Glutamatergic neuron (in vitro differentiated cells): ENCODE measurements at regions not wholly inside any gene's neighbourhood (a gene's known extent, or its start where the extent isn't known, plus 50 kb on each side); places are given as distances from the start of the nearest gene placed in this dataset.
"Not testable (repeated sequence)": the region's sequence is repeated elsewhere in the genome, so short reads cannot be mapped to it uniquely, and the experiment has no call there.

Source experiments
- DNase-seq: peaks from one replicate; pipeline ENCODE4 v3.0.0; 2022
- H3K27ac Mint-ChIP-seq: one replicate; pipeline ENCODE4 v1.8.0; 2020; ENCODE audit warnings: mild to moderate bottlenecking, mixed read lengths, inconsistent platforms; ENCODE audit not compliant: unreplicated experiment
- H3K27me3 Mint-ChIP-seq: one replicate; pipeline ENCODE4 v1.8.0; 2020; ENCODE audit warnings: mild to moderate bottlenecking, moderate library complexity, mixed read lengths, inconsistent platforms; ENCODE audit not compliant: unreplicated experiment
- H3K36me3 Mint-ChIP-seq: one replicate; pipeline ENCODE4 v1.8.0; 2020; ENCODE audit warnings: mild to moderate bottlenecking, mixed read lengths, inconsistent platforms; ENCODE audit not compliant: unreplicated experiment
- H3K4me1 Mint-ChIP-seq: one replicate; pipeline ENCODE4 v1.8.0; 2020; ENCODE audit warnings: mild to moderate bottlenecking, low read depth, mixed read lengths, inconsistent platforms; ENCODE audit not compliant: unreplicated experiment
- H3K4me3 Mint-ChIP-seq: one replicate; pipeline ENCODE4 v1.8.0; 2020; ENCODE audit warnings: mild to moderate bottlenecking, mixed read lengths, inconsistent platforms; ENCODE audit not compliant: unreplicated experiment
- H3K9me3 Mint-ChIP-seq: one replicate; pipeline ENCODE4 v1.8.0; 2020; ENCODE audit warnings: mild to moderate bottlenecking, moderate library complexity, mixed read lengths, inconsistent platforms; ENCODE audit not compliant: unreplicated experiment
- TF ChIP-seq, protein P1 (sequence below): fragments of 200-600 bp; sonication (generic); IDR thresholded peaks from one replicate; pipeline ENCODE4 v1.5.0; 2021; ENCODE audit not compliant: partially characterized antibody, unreplicated experiment

DNA sequence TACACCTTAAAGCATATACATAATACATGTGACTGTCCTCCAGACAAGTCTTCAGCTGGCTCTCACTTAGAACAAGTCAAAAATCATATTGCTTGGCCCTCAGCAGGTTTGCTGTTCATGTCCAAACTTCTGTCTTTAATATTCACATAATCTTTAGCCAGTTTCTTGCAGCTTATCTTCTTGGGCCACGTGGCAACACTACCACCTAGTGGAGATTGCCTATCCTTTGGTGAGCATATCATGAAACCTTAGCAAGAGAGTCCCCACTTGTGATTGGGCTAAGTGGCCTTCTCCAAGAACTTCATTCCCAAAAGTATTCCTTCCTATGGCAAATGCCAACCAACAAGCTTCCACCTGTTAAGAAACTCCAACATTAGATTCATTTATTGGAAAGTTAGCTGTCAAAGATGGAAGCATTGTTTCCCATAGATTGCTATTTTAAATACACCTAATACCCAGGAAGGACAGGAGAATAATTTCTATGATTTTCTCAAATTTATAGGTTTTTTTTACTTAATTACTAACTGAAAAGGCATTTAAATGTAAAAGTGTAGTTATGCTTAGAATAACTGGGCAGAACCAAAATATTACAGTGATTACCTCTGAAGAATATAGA is 231.9 kb upstream of the INTU start:
- Mint-ChIP-seq H3K27ac (no peak overlapping the region), H3K36me3 (no peaks in the 10 kb centered on the region), H3K4me1 (no peaks in the 10 kb centered on the region), H3K4me3 (no peak overlapping the region), H3K9me3 (no peaks in the 10 kb centered on the region), H3K27me3 (no peaks in the 10 kb centered on the region)
- peak; percentile 80 for DNase-seq
- TF ChIP-seq, protein P1, sequence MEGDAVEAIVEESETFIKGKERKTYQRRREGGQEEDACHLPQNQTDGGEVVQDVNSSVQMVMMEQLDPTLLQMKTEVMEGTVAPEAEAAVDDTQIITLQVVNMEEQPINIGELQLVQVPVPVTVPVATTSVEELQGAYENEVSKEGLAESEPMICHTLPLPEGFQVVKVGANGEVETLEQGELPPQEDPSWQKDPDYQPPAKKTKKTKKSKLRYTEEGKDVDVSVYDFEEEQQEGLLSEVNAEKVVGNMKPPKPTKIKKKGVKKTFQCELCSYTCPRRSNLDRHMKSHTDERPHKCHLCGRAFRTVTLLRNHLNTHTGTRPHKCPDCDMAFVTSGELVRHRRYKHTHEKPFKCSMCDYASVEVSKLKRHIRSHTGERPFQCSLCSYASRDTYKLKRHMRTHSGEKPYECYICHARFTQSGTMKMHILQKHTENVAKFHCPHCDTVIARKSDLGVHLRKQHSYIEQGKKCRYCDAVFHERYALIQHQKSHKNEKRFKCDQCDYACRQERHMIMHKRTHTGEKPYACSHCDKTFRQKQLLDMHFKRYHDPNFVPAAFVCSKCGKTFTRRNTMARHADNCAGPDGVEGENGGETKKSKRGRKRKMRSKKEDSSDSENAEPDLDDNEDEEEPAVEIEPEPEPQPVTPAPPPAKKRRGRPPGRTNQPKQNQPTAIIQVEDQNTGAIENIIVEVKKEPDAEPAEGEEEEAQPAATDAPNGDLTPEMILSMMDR: peak; percentile 66

DNA sequence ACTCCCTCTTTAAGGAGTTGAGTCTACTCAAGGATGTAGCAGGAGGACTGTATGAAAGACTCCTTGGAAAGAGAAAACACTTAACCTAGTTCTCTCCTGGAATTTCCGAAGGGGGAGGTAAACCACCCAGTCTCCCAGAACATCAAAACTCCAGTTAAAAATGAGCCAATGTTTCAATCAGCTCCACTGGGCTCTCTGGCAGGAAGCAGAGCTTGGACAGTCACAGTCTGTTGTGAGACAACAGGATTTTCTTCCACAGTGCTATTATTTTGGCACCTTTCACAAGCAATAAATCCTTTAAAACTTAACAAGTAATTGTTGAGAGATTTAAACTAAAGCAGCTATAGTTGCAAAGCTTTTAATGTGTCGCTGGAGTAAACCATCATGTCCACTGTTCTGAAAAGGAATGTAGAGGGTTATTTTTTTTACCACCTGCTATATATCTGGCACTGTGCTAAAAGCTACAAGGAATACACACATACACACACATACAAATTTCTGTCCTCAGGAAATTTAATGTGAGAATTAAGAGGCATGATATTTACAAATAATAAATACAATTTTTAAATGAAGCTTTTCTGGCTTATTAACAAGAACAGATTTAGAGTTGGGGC is 229.2 kb upstream of the INTU start:
- Mint-ChIP-seq H3K4me3 (no peak overlapping the region), H3K36me3 (peaks cover 8% of the 10 kb centered on the region), H3K27ac (no peak overlapping the region), H3K27me3 (peaks cover 2% of the 10 kb centered on the region), H3K4me1 (no peaks in the 10 kb centered on the region), H3K9me3 (peaks cover 3% of the 10 kb centered on the region)
- TF ChIP-seq, protein P1: no peak
- no peak for DNase-seq

- Mint-ChIP-seq H3K4me3 (no peak overlapping the region), H3K4me1 (no peaks in the 10 kb centered on the region), H3K36me3 (peaks cover 9% of the 10 kb centered on the region), H3K9me3 (peaks cover 3% of the 10 kb centered on the region), H3K27me3 (peaks cover 3% of the 10 kb centered on the region), H3K27ac (no peak overlapping the region)
- TF ChIP-seq, protein P1: no peak
- no peak for DNase-seq
Measured at GRCh38 chr4:127406187-127406586, 226.6 kb upstream of the INTU start.

- H3K4me3 Mint-ChIP-seq, H3K27ac Mint-ChIP-seq, DNase-seq, H3K36me3 Mint-ChIP-seq, H3K9me3 Mint-ChIP-seq, H3K4me1 Mint-ChIP-seq, H3K27me3 Mint-ChIP-seq: not testable (repeated sequence)
Measured at GRCh38 chr4:127407572-127407971, 225.2 kb upstream of the INTU start.

DNA sequence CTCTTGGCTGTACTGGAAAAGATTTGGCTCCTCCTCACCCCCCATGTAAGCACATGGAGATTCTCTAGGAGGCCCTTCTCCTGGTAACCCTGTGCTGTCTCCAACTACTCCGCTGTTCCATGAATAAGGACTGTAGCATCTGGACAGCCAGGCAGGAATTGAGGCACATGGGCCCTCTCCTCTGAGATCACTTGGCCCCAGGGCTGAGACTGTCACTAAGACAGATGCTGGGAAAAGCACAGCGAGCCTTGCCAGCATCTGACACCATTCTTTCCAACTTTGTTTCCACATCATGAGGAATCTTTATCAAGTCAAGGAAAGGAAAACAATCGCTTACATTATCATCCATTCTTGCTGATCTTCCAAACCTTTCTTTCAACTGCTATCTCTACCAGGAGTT is 222.6 kb upstream of the INTU start:
- Mint-ChIP-seq H3K27me3 (peaks cover 4% of the 10 kb centered on the region), H3K9me3 (peaks cover 3% of the 10 kb centered on the region), H3K27ac (no peak overlapping the region), H3K4me1 (no peaks in the 10 kb centered on the region), H3K36me3 (peaks cover 9% of the 10 kb centered on the region), H3K4me3 (no peak overlapping the region)
- DNase-seq: no peak
- TF ChIP-seq, protein P1: no peak
